Fibroblast of mammary gland (primary cell): ENCODE measurements at regions not wholly inside any gene's neighbourhood (a gene's known extent, or its start where the extent isn't known, plus 50 kb on each side); places are given as distances from the start of the nearest gene placed in this dataset.

Experiments
- DNase-seq: peaks from one replicate; pipeline ENCODE4 v3.0.0-alpha.2; 2010; ENCODE audit warnings: low read depth
- H3K4me3 ChIP-seq: 2 replicates; pipeline ENCODE4 v1.5.1; 2011; ENCODE audit warnings: low read depth, mild to moderate bottlenecking, low read length, moderate library complexity; ENCODE audit not compliant: control insufficient read depth
- TF ChIP-seq, protein P1 (sequence below): conservative IDR thresholded peaks from 2 replicates; pipeline ENCODE4 v1.5.1; 2011; ENCODE audit warnings: low read depth, low read length, inconsistent platforms; ENCODE audit not compliant: control insufficient read depth, insufficient read depth

DNA sequence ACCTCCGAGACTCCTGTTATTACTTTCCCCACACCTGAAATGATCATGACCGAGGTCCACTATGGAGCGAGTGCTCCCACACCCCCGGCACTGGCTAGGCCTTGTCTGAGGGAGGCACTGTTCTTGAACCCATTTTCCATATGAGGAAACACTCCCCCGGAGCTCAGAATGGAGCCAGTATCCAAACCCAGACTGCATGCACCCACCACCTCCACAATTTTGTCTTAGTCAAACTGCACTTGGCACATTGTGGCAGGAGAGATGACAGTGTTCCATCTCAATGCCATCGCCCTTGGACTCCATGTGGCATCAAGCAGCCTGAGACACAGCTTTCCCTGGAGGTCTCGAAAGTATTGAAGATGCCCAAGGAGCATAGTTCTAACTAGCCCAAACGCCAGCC lies 154.1 kb downstream of the NUP210 start:
- DNase-seq: no peak
- H3K4me3 ChIP-seq: no peak overlapping the region
- TF ChIP-seq, protein P1, sequence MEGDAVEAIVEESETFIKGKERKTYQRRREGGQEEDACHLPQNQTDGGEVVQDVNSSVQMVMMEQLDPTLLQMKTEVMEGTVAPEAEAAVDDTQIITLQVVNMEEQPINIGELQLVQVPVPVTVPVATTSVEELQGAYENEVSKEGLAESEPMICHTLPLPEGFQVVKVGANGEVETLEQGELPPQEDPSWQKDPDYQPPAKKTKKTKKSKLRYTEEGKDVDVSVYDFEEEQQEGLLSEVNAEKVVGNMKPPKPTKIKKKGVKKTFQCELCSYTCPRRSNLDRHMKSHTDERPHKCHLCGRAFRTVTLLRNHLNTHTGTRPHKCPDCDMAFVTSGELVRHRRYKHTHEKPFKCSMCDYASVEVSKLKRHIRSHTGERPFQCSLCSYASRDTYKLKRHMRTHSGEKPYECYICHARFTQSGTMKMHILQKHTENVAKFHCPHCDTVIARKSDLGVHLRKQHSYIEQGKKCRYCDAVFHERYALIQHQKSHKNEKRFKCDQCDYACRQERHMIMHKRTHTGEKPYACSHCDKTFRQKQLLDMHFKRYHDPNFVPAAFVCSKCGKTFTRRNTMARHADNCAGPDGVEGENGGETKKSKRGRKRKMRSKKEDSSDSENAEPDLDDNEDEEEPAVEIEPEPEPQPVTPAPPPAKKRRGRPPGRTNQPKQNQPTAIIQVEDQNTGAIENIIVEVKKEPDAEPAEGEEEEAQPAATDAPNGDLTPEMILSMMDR: no peak

DNA sequence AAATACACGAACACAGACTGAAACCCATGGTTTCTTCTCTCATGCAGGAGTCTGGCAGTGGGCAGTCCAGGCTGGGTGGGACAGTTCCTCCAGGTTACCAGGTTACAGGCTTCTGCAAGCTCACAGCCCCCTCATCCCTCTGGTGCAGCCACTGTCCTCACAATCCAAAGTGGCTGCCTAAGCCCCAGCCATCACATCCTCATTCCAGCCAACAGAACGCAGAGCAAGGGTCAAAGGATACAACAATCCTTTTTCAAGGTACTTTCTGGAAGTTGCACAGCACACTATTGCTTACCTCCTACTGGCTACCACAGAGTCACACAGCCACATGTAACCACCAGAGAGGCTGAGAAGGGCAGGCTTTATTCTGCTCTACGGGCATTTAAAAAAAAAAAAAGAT lies 154.6 kb downstream of the NUP210 start:
- TF ChIP-seq, protein P1: no peak
- no peak overlapping the region for H3K4me3 ChIP-seq
- DNase-seq: no peak

DNA sequence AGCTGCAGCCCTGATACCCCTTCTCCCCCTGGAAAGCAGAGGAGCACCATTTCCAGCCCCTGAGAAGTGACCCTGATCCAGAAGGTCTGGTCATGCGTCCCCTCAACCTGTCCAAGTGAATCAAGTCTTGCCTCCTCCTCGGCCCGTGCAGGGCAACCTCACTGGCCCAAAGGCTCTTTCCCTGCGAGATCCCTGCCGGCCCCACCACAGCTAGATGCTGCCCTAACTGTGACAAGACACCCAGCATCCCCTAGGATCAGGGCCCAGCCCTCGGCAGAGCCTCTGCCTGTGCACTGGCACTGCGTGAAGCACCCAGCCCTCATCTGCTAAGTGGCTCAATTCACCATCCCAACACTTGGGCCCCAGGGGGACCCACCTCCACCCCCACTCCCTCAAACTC lies 155.1 kb downstream of the NUP210 start:
- DNase-seq: no peak
- TF ChIP-seq, protein P1: no peak
- no peak overlapping the region for H3K4me3 ChIP-seq

DNA sequence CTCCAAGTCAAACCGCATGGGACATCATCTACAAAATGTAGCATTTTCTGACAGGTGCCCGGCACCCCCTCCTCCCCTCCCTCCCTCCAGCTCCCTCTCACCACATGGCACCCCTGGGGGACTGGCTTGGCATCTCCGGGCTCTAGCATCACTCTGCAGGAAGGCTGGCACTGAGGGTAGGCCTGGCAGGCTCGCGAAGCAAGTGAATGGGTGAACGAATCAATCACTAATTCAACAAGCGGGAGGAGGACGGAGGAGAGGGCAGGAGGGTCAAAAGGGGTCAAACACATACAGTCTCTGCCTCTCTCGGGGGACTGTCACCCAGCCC lies 155.7 kb downstream of the NUP210 start:
- TF ChIP-seq, protein P1: no peak
- no peak overlapping the region for H3K4me3 ChIP-seq
- no peak for DNase-seq

DNA sequence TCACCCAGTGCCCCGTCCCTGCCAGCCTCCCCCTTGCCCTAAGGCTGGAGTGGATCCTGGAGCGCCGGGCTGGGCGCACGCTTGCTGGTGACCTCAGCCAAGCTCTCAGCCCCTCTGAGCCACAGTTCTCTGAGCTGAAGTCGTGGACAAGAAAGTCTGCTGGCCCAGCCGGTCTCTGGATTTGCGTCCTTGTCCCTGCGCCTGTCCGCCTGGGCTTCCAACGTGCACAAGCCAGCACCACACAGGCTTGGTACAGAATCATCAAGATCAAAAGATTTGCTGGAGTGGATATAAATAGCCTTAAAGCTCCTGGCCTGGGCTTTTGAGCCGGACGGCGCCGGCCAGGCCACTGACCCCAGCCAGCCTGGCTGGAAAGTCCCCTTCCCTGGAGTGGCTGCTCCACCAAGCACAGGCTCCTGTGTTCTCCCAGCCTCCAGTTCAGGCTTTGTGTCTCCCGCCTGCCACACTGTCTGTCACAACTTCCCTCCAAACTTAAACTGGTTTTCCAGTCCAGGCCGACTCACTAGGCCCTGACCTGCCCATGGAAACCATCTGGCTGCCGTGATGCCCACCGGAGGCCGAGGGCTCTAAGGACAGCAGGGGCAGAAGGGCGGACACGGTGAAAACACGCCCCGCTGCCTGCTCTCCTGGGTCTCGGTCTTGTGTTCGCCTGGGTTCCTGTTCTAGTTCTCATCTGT lies 156.2 kb downstream of the NUP210 start:
- no peak overlapping the region for H3K4me3 ChIP-seq
- TF ChIP-seq, protein P1: no peak
- no peak for DNase-seq

DNA sequence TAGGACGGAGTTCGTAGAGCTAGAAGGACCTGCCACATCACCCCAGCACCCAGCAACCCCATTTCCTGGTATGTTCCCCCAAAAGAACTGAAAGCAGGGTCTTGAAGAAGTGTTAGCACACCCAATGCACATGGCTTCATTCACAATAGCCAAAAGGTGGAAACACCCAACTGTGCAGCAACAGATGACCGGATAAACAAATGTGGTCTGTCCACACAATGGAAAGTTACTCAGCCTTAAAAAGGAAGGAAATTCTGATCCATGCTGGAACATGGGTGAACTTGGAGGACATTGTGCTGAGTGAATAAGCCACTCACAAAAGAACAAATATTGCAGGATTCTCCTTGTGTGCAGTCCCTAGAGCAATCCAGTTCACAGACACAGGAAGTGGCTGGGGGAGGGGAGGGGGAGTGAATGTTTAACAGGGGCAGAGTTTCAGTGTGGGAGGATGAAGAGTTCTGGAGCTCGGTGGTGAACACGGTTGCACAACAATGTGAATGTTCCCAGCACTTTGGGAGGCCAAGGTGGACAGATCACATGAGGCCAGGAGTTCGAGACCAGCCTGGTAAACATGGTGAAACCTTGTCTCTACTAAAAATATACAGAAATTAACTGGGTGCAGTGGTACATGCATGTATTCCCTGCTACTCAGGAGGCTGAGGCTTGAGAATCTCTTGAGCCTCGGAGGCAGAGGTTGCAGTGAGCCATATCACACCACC lies 157.5 kb downstream of the NUP210 start:
- TF ChIP-seq, protein P1: no peak
- H3K4me3 ChIP-seq: no peak overlapping the region
- peak; percentile 4 for DNase-seq
